ENCODE measurements at regions not wholly inside any gene's neighbourhood (a gene's known extent, or its start where the extent isn't known, plus 50 kb on each side); places are given as distances from the start of the nearest gene placed in this dataset.

GRCh38 chr7:55730197-55730596, 132.4 kb downstream of the SEPTIN14 start:
- TF ChIP-seq CTCF (IDR thresholded peaks at IDR 0.05) (no peak), EP300 (IDR thresholded peaks at IDR 0.05) (no peak), POLR2A (IDR thresholded peaks at IDR 0.05; ENCODE audit: low read depth) (no peak)

Data from esophagus muscularis mucosa (tissue), 4 donors.